ENCODE measurements at regions not wholly inside any gene's neighbourhood (a gene's known extent, or its start where the extent isn't known, plus 50 kb on each side); places are given as distances from the start of the nearest gene placed in this dataset.

DNA sequence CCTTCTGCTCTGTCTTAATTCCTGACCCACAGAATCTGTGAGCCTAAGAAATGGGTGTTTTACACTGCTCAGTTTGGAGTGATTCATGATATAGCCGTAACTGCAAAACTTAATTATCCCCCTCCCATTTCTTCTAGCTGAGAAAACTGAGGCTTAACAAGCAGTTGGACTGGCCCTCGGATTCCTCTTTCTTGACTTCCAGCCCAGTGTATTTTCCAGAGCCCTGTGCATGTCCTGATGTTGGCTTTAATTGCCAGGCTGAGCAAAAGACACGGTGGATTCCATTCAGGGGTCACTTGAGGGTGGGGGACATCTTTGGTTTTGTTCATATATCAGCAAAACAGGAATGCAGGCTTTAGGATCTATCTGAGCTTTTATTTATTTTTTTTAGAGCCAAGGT lies 489.8 kb downstream of the TYW1 start:
- TF ChIP-seq, protein P1, sequence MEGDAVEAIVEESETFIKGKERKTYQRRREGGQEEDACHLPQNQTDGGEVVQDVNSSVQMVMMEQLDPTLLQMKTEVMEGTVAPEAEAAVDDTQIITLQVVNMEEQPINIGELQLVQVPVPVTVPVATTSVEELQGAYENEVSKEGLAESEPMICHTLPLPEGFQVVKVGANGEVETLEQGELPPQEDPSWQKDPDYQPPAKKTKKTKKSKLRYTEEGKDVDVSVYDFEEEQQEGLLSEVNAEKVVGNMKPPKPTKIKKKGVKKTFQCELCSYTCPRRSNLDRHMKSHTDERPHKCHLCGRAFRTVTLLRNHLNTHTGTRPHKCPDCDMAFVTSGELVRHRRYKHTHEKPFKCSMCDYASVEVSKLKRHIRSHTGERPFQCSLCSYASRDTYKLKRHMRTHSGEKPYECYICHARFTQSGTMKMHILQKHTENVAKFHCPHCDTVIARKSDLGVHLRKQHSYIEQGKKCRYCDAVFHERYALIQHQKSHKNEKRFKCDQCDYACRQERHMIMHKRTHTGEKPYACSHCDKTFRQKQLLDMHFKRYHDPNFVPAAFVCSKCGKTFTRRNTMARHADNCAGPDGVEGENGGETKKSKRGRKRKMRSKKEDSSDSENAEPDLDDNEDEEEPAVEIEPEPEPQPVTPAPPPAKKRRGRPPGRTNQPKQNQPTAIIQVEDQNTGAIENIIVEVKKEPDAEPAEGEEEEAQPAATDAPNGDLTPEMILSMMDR (conservative IDR thresholded peaks at IDR 0.05; ENCODE audit: low read depth, low read length), result no peak
- TF ChIP-seq CEBPB (IDR thresholded peaks at IDR 0.05; ENCODE audit: low read depth, low read length), result no peak
- TF ChIP-seq, protein P2, sequence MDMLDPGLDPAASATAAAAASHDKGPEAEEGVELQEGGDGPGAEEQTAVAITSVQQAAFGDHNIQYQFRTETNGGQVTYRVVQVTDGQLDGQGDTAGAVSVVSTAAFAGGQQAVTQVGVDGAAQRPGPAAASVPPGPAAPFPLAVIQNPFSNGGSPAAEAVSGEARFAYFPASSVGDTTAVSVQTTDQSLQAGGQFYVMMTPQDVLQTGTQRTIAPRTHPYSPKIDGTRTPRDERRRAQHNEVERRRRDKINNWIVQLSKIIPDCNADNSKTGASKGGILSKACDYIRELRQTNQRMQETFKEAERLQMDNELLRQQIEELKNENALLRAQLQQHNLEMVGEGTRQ (IDR thresholded peaks at IDR 0.05; ENCODE audit: low read depth, low read length), result no peak
- no peak for TF ChIP-seq FOS (IDR thresholded peaks at IDR 0.05; ENCODE audit: low read depth, low read length)
- TF ChIP-seq CHD1 (IDR thresholded peaks at IDR 0.05; ENCODE audit: low read depth, low read length), result no peak
- TF ChIP-seq RFX5 (IDR thresholded peaks at IDR 0.05; ENCODE audit: low read depth, low read length), result no peak
- TF ChIP-seq POLR2A (IDR thresholded peaks at IDR 0.05; ENCODE audit: low read depth, low read length), result no peak
- no peak for TF ChIP-seq RCOR1 (IDR thresholded peaks at IDR 0.05; ENCODE audit: insufficient replicate concordance, low read length)
- no peak for TF ChIP-seq SMC3 (IDR thresholded peaks at IDR 0.05; ENCODE audit: low read depth, low read length)
- no peak for TF ChIP-seq MXI1 (IDR thresholded peaks at IDR 0.05; ENCODE audit: borderline replicate concordance, low read depth, low read length)
- no peak for TF ChIP-seq BHLHE40 (IDR thresholded peaks at IDR 0.05; ENCODE audit: low read depth, low read length)

Data from IMR-90 (cell line).